ENCODE measurements at regions not wholly inside any gene's neighbourhood (a gene's known extent, or its start where the extent isn't known, plus 50 kb on each side); places are given as distances from the start of the nearest gene placed in this dataset.

DNA sequence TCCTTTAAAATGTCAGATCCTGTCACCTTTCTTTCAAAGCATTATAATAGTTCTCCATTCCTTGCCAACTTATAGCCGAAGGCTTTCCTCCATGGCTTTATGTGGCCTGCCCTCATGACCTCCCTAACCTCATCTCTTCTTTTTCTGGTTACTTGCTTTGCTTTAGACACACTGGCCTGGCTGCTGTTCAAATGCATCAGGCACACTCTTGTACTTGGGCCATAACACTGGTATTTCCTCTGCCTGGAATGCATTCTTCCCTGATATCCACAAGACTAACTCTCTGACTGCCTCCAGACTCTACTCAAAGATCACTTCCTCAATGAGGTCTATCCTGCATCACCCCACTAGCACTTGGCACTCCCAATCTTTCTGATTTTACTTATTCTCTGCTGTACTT is 710.3 kb downstream of the KCNA4 start:
- no peak for DNase-seq (ENCODE audit: low spot score)

DNA sequence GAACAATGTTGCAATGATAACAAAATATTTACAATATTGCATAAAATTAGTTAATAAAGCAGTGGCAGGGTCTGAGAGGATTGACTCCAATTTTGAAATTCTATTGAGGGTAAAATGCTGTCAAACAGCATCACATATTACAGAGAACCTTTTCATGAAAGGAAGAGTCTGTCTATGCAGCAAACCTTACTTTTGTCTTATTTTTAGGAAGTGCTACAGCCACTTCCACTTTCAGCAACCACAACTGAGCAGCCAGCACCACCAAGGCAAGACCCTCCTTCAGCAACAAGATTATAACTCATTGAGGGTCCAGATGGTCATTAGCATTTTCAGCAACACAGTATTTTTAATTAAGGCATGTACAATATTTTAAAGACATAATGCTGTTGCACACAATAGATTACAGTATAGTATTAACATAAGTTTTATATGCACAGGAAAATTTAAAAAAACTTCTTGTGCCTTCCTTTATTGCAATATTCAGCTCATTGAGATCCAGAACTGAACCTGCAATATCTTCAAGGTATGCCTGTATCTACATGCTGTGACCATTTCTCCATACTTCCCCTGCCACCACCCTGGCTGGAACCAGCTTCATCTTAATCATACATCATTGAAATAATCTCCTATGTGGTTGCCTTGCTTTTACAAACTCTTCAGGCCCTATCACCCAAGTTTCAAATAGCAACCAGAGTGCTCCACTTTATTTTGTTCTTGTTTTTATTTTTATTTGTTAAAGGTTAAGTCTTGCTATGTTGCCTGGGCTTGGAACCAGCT is 711.2 kb downstream of the KCNA4 start:
- no peak for DNase-seq (ENCODE audit: low spot score)

DNA sequence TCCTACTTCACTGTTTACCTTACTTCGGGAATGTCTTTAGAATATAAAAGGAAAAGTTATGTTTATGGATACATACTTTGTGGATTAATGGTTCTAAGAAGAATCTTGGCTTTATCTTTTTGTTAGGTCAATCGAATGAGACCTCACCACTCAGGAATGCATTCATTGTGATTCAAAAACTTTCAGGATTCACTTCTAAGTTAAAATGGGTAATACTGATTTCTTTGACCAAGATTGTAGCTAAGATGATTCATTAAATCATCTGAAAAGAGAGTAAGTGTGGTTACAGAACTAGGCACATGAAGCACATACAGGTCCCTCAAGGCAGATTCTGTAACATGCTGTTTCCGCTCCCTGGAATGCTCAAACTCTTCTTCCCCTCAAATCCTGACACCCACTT is 716.4 kb downstream of the KCNA4 start:
- DNase-seq (ENCODE audit: low spot score): no peak

DNA sequence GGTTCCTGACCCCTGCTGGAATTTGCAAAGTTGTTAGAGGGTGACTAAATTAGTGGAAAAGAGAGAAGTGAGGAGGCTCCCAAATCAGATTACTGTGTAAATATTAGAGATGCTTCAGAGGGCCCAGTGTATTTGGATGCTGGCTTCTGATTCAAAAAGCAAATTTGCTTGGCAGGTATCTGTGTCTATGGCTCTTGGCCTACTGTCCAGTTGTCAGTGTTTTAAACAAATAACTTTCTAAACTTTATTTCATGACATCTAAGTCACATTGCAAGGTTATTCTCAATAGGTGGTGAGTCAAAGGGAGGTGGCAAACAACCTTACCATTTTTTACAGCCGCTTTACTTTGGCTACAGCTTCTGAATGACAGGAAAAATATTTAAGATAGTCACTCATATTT is 720.1 kb downstream of the KCNA4 start:
- no peak for DNase-seq (ENCODE audit: low spot score)

DNA sequence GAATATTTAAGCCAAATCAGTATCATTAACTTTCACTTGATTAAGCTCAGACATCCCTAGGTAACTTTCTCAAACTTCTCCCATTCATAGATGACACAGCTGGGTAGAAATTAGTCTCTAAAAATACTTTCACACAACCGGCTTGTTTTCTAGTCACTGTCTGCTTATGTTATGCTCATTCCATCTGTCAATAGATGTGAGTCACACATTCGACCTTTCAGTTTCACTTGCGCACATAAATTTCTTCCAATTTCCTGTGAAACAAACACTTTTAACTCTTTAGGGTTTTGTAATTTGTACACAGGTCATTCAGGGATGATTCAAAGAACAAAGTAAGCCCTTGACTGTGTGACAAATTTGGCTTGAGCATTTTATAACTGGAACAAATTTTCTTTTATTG is 723.0 kb downstream of the KCNA4 start:
- no peak for DNase-seq (ENCODE audit: low spot score)

DNA sequence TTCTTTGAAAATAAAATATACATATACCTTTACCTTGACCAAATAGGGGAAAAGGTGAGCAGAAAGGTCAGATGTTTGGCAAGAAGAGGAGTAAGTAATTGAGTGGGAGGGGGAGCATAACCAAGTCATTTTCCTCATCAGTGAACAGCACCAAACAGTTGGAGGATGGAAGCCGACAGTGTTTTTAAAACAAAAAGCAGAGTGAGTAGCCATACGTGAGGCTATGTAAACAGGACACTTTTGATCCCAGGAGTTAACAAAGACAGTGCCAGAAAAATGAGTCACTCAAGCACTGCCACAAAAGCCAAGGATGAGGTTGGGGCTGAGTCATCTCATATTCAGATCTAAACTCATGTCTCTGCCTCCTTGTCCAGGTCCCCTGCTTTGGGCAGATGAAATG is 734.7 kb downstream of the KCNA4 start:
- peak; percentile 10 for DNase-seq (ENCODE audit: low spot score)

DNA sequence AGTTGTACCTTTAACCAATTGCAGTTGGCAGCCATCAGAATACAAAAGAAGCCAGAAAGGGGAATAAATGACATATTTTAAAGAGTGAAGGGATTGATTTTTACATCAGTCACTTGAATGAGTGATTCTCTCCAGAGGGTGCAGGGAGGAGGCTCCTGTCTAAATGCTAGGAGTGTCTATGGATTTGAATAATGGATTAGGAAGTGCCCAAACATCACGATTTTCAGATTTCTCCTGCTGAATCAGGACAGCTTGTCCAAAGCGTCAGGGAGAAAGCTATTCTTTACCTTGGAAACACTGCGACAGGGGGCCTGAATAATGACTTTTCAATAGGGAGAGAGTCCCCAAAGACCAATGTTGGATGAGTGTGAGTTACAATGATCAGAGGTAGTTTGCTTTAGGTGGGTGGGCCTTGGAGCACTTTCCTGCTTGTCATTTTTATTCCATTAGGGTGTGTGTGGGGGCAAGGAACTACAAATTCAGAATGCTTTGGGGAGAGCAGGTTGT is 735.5 kb downstream of the KCNA4 start:
- DNase-seq (ENCODE audit: low spot score): no peak

DNA sequence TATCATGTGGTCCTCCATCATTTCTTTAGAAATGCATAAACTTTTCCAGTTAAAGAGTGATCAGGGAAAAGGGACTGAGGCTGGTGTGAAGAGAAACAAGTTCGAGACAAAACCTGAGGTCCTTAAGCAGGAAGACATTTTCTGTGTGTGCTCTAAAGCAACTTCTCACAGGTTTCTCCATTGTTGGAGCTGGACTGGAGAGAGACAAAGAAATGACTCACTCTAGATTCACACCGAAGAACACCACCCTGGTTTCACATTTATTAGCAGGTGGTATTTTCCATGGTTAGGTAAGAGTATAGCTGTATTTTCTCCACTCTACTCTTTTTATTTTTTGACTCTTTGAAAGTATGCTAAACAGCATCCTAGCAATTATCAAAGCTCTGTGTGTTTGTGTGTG is 736.4 kb downstream of the KCNA4 start:
- DNase-seq (ENCODE audit: low spot score): no peak

DNA sequence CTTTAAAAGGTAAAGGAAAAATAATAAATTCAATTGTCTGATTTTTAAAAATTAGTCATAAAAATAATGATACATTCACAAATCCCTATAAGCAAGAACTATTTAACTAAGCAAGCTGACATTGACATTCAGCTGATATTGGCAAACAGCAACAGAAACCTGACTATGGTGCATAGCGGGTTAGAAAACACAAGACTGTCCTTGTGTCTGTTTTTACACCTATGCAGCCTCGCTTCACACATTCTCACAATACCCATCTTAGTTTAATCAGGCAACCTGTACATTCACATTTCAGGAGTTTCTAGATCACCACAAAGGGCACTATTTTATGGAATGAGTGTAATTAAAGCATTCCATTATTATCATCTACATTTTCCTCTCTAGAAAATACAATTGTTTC is 737.1 kb downstream of the KCNA4 start:
- no peak for DNase-seq (ENCODE audit: low spot score)

DNA sequence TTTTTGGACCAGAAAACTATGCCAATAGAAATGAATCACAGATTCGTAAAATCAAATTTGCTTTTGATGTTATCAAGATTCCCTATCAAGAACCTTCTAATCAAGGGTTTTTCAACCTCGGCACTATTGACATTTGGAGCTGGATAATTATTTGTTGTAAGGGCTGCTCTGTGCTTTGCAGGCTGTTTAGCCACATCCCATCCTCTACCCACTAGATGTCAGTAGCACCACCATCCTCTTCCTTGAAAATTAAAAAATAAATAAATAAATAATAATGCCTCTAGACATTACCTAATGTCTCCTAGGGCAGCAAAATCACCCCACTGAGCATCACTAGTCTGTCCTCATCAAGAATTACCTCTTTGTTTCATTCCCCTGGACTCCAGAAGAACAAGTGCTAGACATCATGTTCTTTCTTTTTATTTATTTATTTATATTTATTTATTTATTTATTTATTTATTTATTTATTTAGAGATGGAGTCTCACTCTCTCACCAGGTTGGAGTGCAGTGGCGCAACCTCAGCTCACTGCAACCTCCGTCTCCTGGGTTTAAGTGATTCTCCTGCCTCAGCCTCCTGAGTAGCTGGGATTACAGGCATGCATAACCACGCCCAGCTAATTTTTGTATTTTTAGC is 744.7 kb downstream of the KCNA4 start:
- peak; percentile 14 for DNase-seq (ENCODE audit: low spot score)

DNA sequence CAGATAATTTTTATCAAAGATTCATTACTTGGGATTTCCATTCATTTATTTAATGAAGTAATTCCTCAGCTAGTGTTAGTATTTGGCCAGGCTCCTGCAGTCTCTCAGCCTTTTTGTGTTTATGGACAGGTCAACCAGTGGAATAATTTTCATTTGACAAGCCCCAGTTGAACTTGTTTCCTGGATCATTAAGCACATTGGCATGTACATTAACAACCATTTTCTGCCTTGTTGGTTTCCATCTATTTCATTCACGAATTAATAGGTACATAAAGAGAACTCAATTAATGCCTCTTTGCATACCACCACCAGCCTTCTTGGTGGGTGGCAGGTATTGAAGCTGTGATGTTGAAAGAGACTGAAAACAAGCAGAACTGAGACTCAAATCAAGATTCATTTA is 745.2 kb downstream of the KCNA4 start:
- DNase-seq (ENCODE audit: low spot score): no peak

DNA sequence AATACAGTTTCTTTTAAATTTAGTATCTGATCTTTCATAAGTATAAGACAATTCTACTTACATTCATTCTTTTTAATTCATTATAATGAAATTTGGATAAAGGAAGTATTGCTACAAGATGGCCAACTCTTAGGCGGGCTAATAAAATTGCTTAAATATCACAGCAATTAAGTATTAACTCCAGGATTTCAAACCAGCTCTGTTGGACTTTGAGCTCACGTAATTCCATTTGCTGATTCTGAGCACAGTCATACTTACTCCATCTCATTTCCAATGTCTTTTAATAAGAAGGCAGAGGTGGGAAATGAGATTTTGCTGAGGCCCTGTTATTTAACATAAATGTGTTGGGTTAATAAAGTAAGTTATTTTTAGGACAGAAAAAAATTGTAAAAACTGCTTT is 748.1 kb downstream of the KCNA4 start:
- DNase-seq (ENCODE audit: low spot score): no peak

DNA sequence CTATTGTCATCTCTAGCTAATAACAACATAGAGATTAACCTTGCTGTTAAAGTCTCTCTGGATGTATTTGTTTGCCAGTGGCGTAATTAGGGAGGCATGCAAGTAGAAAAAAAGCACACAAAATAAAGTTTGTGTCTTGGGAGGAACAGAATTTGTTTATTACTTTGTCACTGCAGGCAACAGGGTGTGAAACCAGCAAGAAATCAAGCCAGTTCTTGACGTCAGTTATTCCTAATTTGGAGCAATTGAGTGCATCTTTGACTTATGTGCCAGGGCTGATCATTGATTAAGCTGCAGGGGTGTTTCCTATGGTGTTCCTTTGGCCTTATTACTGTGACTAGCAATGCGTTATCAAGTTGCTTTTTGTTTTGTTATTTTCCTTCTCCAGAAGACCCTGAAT is 751.0 kb downstream of the KCNA4 start:
- DNase-seq (ENCODE audit: low spot score): no peak

DNA sequence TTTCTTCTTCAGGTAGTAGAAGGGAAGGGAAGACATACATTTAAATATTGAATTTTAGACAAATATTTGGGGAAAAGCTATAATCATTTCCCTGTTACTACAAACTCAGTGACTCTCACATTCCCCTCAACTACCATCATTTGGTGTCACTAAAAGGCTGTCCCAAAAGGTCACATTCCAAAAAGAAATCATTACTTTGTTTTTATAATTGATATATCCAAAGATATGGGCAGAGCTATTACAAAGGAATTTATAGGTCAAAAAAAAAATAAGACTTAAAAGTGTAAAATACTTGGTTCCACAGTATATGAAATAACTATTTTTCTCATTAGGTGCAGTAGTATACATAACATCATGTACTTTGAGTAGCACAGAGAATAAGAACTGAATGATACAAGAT is 751.4 kb downstream of the KCNA4 start:
- no peak for DNase-seq (ENCODE audit: low spot score)

DNA sequence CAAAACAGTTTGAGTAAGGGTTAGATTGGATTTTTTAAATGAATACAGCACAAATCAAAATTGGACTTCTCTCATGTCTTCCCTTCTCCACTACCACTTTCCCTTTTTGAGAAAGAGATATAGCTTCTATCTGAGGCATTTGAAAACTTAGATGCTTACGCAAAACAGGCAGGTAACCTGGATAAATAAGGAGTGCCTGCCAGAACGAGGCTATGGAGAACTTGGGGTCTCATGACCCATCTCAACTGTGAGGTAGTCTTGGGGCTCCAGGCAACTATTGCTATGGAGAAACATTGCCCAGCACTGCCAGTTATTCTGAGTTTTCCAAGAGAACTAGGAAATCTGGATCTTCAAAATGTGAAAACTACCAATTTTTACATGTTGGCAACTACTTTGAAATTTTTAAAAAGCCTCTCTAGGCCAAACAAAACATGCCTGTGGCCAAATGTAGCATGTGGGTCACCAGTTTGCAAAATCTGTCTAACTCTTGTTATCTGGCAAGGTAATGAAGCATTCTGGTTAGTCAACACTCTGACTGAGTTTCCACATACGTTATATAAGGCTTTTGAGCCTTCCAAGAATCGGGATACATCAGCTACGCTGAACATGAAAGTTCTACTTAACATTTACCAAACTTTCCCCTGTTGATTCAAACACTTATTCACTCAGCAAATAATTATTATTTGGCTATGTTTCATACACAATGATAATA is 752.7 kb downstream of the KCNA4 start:
- no peak for DNase-seq (ENCODE audit: low spot score)

DNA sequence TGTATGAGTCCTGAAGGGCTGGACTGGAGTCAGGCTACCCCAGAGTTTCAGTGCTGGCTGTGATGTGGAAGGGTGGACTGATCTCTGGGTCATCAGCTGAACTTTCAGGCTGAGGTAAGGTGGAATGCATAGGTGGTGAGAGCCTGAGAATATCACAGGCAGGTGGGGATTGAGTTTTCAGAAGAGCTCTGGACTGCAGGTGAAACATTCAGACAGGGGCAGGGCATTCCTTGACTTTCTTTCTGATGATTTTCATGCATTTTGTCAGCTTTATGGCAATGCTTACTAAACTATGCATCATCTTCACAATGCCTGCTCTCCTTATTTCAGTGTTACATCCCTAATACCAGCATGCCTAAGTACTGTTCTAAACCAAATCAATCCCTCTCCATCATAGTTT is 755.0 kb downstream of the KCNA4 start:
- no peak for DNase-seq (ENCODE audit: low spot score)

DNA sequence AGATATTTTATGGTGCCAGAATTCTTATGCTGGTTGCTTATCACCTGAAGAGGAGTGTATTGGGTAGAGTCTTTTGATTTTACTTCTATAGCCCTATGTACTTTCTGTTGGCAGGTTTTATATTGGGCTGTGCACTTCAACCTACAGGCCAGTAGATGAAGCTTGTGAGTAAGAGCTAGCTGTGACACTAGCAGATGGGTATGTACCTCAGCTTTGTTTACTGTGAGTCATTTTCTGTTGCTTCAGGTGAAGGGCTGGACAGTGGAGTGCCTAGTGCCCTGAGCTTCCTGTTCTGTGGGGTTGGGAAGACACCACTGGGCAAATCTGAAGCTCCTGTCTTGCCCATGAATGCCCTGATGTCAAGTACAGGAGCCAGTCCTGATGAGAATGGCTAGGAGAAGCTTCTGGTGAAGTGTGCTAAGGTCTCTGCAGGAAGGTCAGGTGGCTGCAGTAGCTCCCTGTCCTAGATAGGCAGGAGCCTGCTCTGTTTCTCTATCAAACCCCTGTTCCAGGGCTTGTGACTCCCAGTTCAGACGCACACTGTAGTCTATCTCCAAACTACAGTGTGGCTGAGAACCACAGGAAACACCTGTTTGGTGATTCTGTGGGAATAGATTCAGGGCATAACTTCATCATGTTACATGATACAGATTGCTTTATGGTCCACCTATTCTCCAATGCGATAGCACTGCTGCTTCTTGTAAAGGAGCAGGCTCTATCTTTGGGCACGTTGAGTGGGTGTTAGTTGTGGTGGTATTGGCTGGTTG is 755.7 kb downstream of the KCNA4 start:
- DNase-seq (ENCODE audit: low spot score): no peak

DNA sequence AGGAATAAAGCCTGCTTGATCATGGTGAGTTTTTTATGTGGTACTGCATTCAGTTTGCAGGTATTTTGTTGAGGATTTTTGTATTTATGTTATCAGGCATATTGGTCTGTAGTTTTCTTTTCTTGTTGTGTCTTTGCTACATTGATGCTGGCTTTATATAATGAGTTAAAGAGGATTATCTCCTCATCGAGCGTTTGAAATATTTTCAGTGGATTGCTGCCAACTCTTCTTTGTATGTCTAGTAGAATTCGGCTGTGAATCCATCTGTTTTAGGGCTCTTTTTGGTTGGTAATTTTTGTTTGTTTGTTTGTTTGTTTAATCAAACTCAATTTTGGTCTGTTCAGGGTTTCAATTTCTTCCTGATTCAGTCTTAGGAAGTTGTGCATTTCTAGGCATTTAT is 758.4 kb downstream of the KCNA4 start:
- no peak for DNase-seq (ENCODE audit: low spot score)

DNA sequence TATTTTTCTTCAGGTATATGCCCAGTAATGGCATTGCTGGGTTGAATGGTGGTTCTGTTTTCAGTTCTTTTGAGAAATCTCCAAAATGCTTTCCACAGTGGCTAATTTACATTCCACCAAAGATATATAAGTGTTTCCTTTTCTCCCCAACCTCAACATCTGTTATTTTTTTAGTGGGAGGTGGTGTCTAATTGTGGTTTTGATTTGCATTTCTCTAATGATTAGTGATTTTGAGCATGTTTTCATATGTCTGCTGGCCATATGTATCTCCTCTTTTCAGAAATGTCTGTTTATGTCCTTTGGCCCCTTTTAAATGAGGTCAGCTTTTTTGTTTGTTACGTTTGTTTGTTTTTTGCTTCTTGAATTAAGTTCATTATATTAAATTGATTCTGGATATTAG is 760.2 kb downstream of the KCNA4 start:
- DNase-seq (ENCODE audit: low spot score): no peak

DNA sequence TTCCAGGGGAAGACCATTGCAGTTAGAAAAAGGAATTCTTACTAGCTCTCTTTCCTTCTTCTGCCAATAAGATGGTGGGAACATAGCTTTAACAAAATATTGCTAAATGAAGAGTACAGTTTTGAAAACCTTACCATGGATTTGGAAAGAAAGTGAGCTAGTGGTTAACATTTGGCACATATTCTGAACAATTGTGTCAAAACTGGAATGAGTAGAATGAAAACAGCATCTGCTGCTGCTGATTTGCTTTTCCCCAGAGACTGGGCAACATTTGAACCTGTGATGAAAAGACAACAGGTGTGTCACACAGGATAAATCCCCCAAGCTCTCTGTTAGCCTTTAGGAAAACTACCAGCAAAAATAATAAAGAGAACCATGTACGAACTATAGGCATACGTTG is 761.4 kb downstream of the KCNA4 start:
- DNase-seq (ENCODE audit: low spot score): no peak

DNA sequence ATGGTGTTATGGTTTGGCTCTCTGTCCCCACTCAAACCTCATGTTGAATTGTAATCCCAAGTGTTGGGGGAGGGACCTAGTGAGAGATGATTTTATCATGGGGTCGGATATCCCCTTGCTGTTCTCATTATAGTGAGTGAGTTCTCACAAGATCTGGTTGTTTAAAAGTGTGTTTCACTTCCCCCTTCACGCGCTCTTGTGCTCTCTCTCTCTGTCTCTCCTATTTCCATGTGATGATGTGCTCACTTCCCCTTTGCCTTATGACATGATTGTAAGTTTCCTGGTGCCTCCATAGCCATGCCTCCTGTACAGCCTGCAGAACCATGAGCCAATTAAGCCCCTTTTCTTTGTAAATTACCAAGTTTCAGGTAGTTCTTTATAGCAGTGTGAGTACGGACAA is 765.1 kb downstream of the KCNA4 start:
- no peak for DNase-seq (ENCODE audit: low spot score)

DNA sequence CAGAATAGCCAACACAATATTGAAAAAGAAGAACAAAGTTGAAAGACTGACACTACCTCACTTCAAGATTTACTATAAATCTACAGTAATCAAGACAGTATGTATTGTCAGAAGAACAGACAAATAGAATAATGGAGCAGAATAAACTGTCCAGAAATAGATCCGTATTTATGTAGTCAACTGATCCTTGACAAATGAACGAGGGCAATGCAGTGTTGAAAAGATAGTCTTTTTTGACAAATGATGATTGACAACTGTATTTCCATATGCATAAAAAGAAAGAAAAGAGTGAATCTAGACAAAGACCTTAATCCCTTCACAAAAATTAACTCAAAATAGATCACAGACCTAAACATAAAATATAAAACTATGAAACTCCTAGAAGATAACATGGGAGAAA is 767.1 kb downstream of the KCNA4 start:
- no peak for DNase-seq (ENCODE audit: low spot score)
